Suprapubic skin (tissue), 4 donors: ENCODE measurements at regions not wholly inside any gene's neighbourhood (a gene's known extent, or its start where the extent isn't known, plus 50 kb on each side); places are given as distances from the start of the nearest gene placed in this dataset.

ENCODE experiments used
- DNase-seq, 2 donors: peaks; one replicate each; pipeline ENCODE4 v3.0.0-alpha.2; 2019; ENCODE audit warnings: low spot score in 2 of 2
- H3K27ac ChIP-seq: fragments of 200-600 bp; sonication (generic); one replicate; pipeline ENCODE4 v1.5.1; 2019
- H3K27me3 ChIP-seq: fragments of 200-600 bp; sonication (generic); one replicate; pipeline ENCODE4 v1.5.1; 2019
- H3K36me3 ChIP-seq: fragments of 200-600 bp; sonication (generic); one replicate; pipeline ENCODE4 v1.5.1; 2019
- H3K4me1 ChIP-seq: fragments of 200-600 bp; sonication (generic); one replicate; pipeline ENCODE4 v1.5.1; 2019
- H3K4me3 ChIP-seq: fragments of 200-600 bp; sonication (generic); one replicate; pipeline ENCODE4 v1.5.1; 2019; ENCODE audit warnings: mild to moderate bottlenecking
- H3K9me3 ChIP-seq: fragments of 200-600 bp; sonication (generic); one replicate; pipeline ENCODE4 v1.5.1; 2019
- CTCF ChIP-seq, 2 donors: fragments of 200-600 bp in 1 of 2; fragments of 450-650 bp in 1 of 2; sonication (generic) in 1 of 2; IDR thresholded peaks; one replicate each; pipeline ENCODE4 v1.5.1; 2016 to 2019; ENCODE audit warnings: antibody characterized with exemption in 2 of 2, mild to moderate bottlenecking in 1 of 2, moderate library complexity in 1 of 2
- EP300 ChIP-seq: sonication (generic); formaldehyde crosslinking; IDR thresholded peaks from one replicate; pipeline ENCODE4 v1.6.1; 2017; ENCODE audit warnings: antibody characterized with exemption
- POLR2A ChIP-seq, 2 donors: fragments of 450-650 bp; IDR thresholded peaks; one replicate each; pipeline ENCODE4 v1.6.1; 2017; ENCODE audit warnings: antibody characterized with exemption in 2 of 2, mild to moderate bottlenecking in 2 of 2, moderate library complexity in 2 of 2
- POLR2AphosphoS5 ChIP-seq, 3 donors: sonication (generic); formaldehyde crosslinking; IDR thresholded peaks; one replicate each; pipeline ENCODE4 v1.6.1; 2017; ENCODE audit warnings: antibody characterized with exemption in 3 of 3
- WGBS: methylation state at CpG from one replicate; pipeline ENCODE4 v1.1.5; 2018; 5-methylcytosine and 5-hydroxymethylcytosine counted together

- H3K27ac ChIP-seq: no peak overlapping the region
- no peak for TF ChIP-seq POLR2A (IDR thresholded peaks at IDR 0.05)
- TF ChIP-seq POLR2AphosphoS5 (IDR thresholded peaks at IDR 0.05): no peak
- no peak for TF ChIP-seq EP300
- TF ChIP-seq CTCF (IDR thresholded peaks at IDR 0.05): no peak
- no peaks in the 10 kb centered on the region for H3K4me1 ChIP-seq
- H3K9me3 ChIP-seq: no peaks in the 10 kb centered on the region
- peaks cover 4% of the 10 kb centered on the region for H3K27me3 ChIP-seq
- DNase-seq: no peak
- H3K36me3 ChIP-seq: no peaks in the 10 kb centered on the region
- H3K4me3 ChIP-seq: no peak overlapping the region
- WGBS: 85% methylated on average over 8 of the region's 8 CpGs
These were observed 754.9 kb downstream of the RNF144A start for GRCh38 chr2:7672027-7672684.

GRCh38 chr2:7672685-7673071, 755.5 kb downstream of the RNF144A start:
- no peaks in the 10 kb centered on the region for H3K9me3 ChIP-seq
- H3K27me3 ChIP-seq: peaks cover 4% of the 10 kb centered on the region
- H3K27ac ChIP-seq: no peak overlapping the region
- no peaks in the 10 kb centered on the region for H3K36me3 ChIP-seq
- no peak for TF ChIP-seq CTCF (IDR thresholded peaks at IDR 0.05)
- TF ChIP-seq POLR2A (IDR thresholded peaks at IDR 0.05): no peak
- TF ChIP-seq POLR2AphosphoS5 (IDR thresholded peaks at IDR 0.05): no peak
- no peak for TF ChIP-seq EP300
- no peak overlapping the region for H3K4me3 ChIP-seq
- WGBS: 96% methylated on average over 5 of the region's 5 CpGs
- H3K4me1 ChIP-seq: no peaks in the 10 kb centered on the region
- DNase-seq: no peak

GRCh38 chr2:7673101-7673500, 755.9 kb downstream of the RNF144A start:
- peaks cover 4% of the 10 kb centered on the region for H3K27me3 ChIP-seq
- no peaks in the 10 kb centered on the region for H3K9me3 ChIP-seq
- H3K4me1 ChIP-seq: no peaks in the 10 kb centered on the region
- H3K4me3 ChIP-seq: no peak overlapping the region
- 79% methylated on average over 5 of the region's 5 CpGs for WGBS
- no peak overlapping the region for H3K27ac ChIP-seq
- no peak for DNase-seq
- no peaks in the 10 kb centered on the region for H3K36me3 ChIP-seq
- no peak for TF ChIP-seq POLR2AphosphoS5 (IDR thresholded peaks at IDR 0.05)
- TF ChIP-seq POLR2A (IDR thresholded peaks at IDR 0.05): no peak
- no peak for TF ChIP-seq CTCF (IDR thresholded peaks at IDR 0.05)
- no peak for TF ChIP-seq EP300

- Histone ChIP-seq H3K27ac (no peak overlapping the region), H3K4me1 (no peaks in the 10 kb centered on the region), H3K4me3 (no peak overlapping the region), H3K27me3 (peaks cover 4% of the 10 kb centered on the region), H3K36me3 (no peaks in the 10 kb centered on the region), H3K9me3 (no peaks in the 10 kb centered on the region)
- no peak for TF ChIP-seq POLR2AphosphoS5 (IDR thresholded peaks at IDR 0.05)
- no peak for TF ChIP-seq EP300
- no peak for TF ChIP-seq CTCF (IDR thresholded peaks at IDR 0.05)
- no peak for TF ChIP-seq POLR2A (IDR thresholded peaks at IDR 0.05)
- DNase-seq: no peak
- WGBS: 79% methylated on average over 2 of the region's 2 CpGs
These were observed 756.6 kb downstream of the RNF144A start for GRCh38 chr2:7673853-7674252.

- Histone ChIP-seq H3K36me3 (no peaks in the 10 kb centered on the region), H3K9me3 (no peaks in the 10 kb centered on the region), H3K27me3 (peaks cover 4% of the 10 kb centered on the region), H3K4me3 (no peak overlapping the region), H3K4me1 (no peaks in the 10 kb centered on the region), H3K27ac (no peak overlapping the region)
- 89% methylated on average over 2 of the region's 2 CpGs for WGBS
- DNase-seq: no peak
- no peak for TF ChIP-seq POLR2AphosphoS5 (IDR thresholded peaks at IDR 0.05)
- no peak for TF ChIP-seq EP300
- no peak for TF ChIP-seq POLR2A (IDR thresholded peaks at IDR 0.05)
- TF ChIP-seq CTCF (IDR thresholded peaks at IDR 0.05): no peak
These were observed 757.4 kb downstream of the RNF144A start for GRCh38 chr2:7674606-7675005.
